GM19239 (cell line): ENCODE measurements at regions not wholly inside any gene's neighbourhood (a gene's known extent, or its start where the extent isn't known, plus 50 kb on each side); places are given as distances from the start of the nearest gene placed in this dataset.

Experiments
- DNase-seq: peaks from one replicate; pipeline ENCODE4 v3.0.0; 2011; ENCODE audit warnings: low spot score; ENCODE audit not compliant: insufficient read length
- FAIRE-seq: peaks from 2 replicates; lab custom pipeline; 2011; peaks lifted over from hg19 to GRCh38; lab: Jason Lieb, UNC

GRCh38 chr11:35076201-35077100 is 62.5 kb upstream of the CD44 start:
- no peak for DNase-seq
- no peak for FAIRE-seq

- FAIRE-seq: peak; percentile 93
- DNase-seq: no peak
Measured at GRCh38 chr11:35077709-35078469, 61.1 kb upstream of the CD44 start.

GRCh38 chr11:35078470-35078735 is 60.6 kb upstream of the CD44 start:
- FAIRE-seq: no peak
- DNase-seq: no peak

- peak; percentile 64 for FAIRE-seq
- DNase-seq: no peak
Measured at GRCh38 chr11:35079611-35080010, 59.4 kb upstream of the CD44 start.

GRCh38 chr11:35082321-35083180 is 56.4 kb upstream of the CD44 start:
- DNase-seq (peak; percentile 47), FAIRE-seq (peak; percentile 96)

GRCh38 chr11:35083181-35083430 is 55.9 kb upstream of the CD44 start:
- DNase-seq (no peak), FAIRE-seq (no peak)

- DNase-seq (peak; percentile 31), FAIRE-seq (no peak)
Measured at GRCh38 chr11:35083431-35084238, 55.3 kb upstream of the CD44 start.

- FAIRE-seq (no peak), DNase-seq (no peak)
Measured at GRCh38 chr11:35084817-35085440, 54.0 kb upstream of the CD44 start.

GRCh38 chr11:35085531-35086165 is 53.3 kb upstream of the CD44 start:
- no peak for DNase-seq
- no peak for FAIRE-seq

GRCh38 chr11:35087648-35088047 is 51.3 kb upstream of the CD44 start:
- DNase-seq (no peak), FAIRE-seq (peak; percentile 79)

GRCh38 chr11:35088226-35088625 is 50.7 kb upstream of the CD44 start:
- FAIRE-seq (no peak), DNase-seq (no peak)

- DNase-seq: no peak
- FAIRE-seq: no peak
Measured at GRCh38 chr11:35088676-35089075, 50.3 kb upstream of the CD44 start.
